Tibial nerve (tissue), 4 donors: ENCODE measurements at regions not wholly inside any gene's neighbourhood (a gene's known extent, or its start where the extent isn't known, plus 50 kb on each side); places are given as distances from the start of the nearest gene placed in this dataset.

Experiments
- EP300 ChIP-seq, 2 donors: sonication (generic); formaldehyde crosslinking; IDR thresholded peaks; one replicate each; pipeline ENCODE4 v1.6.1; 2017; ENCODE audit warnings: antibody characterized with exemption in 2 of 2, mild to moderate bottlenecking in 1 of 2
- POLR2A ChIP-seq, 2 donors: fragments of 450-650 bp; IDR thresholded peaks; one replicate each; pipeline ENCODE4 v1.6.1; 2017; ENCODE audit warnings: antibody characterized with exemption in 2 of 2, mild to moderate bottlenecking in 2 of 2, moderate library complexity in 2 of 2
- TF ChIP-seq, protein P1 (sequence below), 5 experiments: fragments of 200-600 bp in 3 of 5; fragments of 450-650 bp in 2 of 5; sonication (generic) in 3 of 5; IDR thresholded peaks; one replicate each; pipeline ENCODE4 v1.5.1; 2016 to 2019; ENCODE audit warnings: antibody characterized with exemption in 5 of 5, mild to moderate bottlenecking in 3 of 5, moderate library complexity in 2 of 5

DNA sequence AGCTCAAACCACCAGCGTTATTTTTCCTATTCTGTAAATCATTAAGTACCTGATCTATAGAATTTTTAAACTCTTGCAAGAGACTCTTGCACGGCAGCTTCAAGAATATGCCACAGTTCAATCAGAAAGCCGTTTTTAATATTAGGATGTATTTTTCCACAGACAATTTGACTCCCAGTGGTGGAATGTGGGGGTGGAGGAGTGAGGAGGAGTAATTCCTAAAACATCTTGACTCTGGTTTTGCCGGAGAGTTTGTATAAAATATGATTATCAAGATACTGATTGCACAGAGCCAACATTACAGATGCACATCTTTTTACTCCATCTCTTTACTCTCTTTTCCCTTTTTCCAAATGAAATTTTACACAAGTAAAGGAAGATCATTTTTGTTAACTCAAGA lies 288.3 kb downstream of the ENC1 start:
- TF ChIP-seq, protein P1, sequence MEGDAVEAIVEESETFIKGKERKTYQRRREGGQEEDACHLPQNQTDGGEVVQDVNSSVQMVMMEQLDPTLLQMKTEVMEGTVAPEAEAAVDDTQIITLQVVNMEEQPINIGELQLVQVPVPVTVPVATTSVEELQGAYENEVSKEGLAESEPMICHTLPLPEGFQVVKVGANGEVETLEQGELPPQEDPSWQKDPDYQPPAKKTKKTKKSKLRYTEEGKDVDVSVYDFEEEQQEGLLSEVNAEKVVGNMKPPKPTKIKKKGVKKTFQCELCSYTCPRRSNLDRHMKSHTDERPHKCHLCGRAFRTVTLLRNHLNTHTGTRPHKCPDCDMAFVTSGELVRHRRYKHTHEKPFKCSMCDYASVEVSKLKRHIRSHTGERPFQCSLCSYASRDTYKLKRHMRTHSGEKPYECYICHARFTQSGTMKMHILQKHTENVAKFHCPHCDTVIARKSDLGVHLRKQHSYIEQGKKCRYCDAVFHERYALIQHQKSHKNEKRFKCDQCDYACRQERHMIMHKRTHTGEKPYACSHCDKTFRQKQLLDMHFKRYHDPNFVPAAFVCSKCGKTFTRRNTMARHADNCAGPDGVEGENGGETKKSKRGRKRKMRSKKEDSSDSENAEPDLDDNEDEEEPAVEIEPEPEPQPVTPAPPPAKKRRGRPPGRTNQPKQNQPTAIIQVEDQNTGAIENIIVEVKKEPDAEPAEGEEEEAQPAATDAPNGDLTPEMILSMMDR (IDR thresholded peaks at IDR 0.05): no peak
- TF ChIP-seq EP300 (IDR thresholded peaks at IDR 0.05): no peak
- no peak for TF ChIP-seq POLR2A (IDR thresholded peaks at IDR 0.05)
